GM23338 (cell line): ENCODE measurements at regions not wholly inside any gene's neighbourhood (a gene's known extent, or its start where the extent isn't known, plus 50 kb on each side); places are given as distances from the start of the nearest gene placed in this dataset.
"Not testable (repeated sequence)": the region's sequence is repeated elsewhere in the genome, so short reads cannot be mapped to it uniquely, and the experiment has no call there.

ENCODE experiments used
- CREB1 ChIP-seq: fragments of 250-450 bp; sonication (Bioruptor Pico); IDR thresholded peaks from 2 replicates; pipeline ENCODE4 v1.5.0; 2020; ENCODE audit warnings: low read depth, mild to moderate bottlenecking, moderate library complexity
- EZH2 ChIP-seq: fragments of 200-600 bp; sonication (generic); IDR thresholded peaks from one replicate; pipeline ENCODE4 v1.8.0; 2017; ENCODE audit warnings: antibody characterized with exemption, mild to moderate bottlenecking, low read depth; ENCODE audit not compliant: unreplicated experiment
- EZH2phosphoT487 ChIP-seq: fragments of 200-600 bp; sonication (generic); IDR thresholded peaks from one replicate; pipeline ENCODE4 v1.8.1; 2018; ENCODE audit warnings: antibody characterized with exemption; ENCODE audit not compliant: unreplicated experiment
- JUNB ChIP-seq: IDR thresholded peaks from one replicate; pipeline ENCODE4 v1.6.1; 2016; ENCODE audit warnings: antibody characterized with exemption; ENCODE audit not compliant: unreplicated experiment
- NANOG ChIP-seq: IDR thresholded peaks from 2 replicates; pipeline ENCODE4 v1.6.1; 2016; ENCODE audit warnings: antibody characterized with exemption, borderline replicate concordance
- POLR2AphosphoS5 ChIP-seq: IDR thresholded peaks from 2 replicates; pipeline ENCODE4 v1.6.1; 2016; ENCODE audit warnings: antibody characterized with exemption, low read depth
- STAT1 ChIP-seq: IDR thresholded peaks from one replicate; pipeline ENCODE4 v1.6.1; 2016; ENCODE audit warnings: antibody characterized with exemption; ENCODE audit not compliant: unreplicated experiment
- ZNF114 ChIP-seq: fragments of 250-450 bp; sonication (Bioruptor Pico); IDR thresholded peaks from 2 replicates; pipeline ENCODE4 v1.5.0; 2020; ENCODE audit warnings: mild to moderate bottlenecking, moderate library complexity
- ZNF331 ChIP-seq: fragments of 250-450 bp; sonication (Bioruptor Pico); IDR thresholded peaks from 2 replicates; pipeline ENCODE4 v1.5.0; 2020; ENCODE audit warnings: low read depth, mild to moderate bottlenecking, moderate library complexity
- TF ChIP-seq, protein P1 (sequence below), 2 experiments: fragments of 200-600 bp in 1 of 2; sonication (generic) in 1 of 2; conservative IDR thresholded peaks; 2 replicates each; pipeline versions ENCODE4 v1.5.1 to v1.6.1; 2016 to 2017; ENCODE audit warnings: antibody characterized with exemption in 2 of 2, low read depth in 2 of 2, mild to moderate bottlenecking in 2 of 2, moderate library complexity in 1 of 2
- TF ChIP-seq, protein P2 (sequence below): IDR thresholded peaks from one replicate; pipeline ENCODE4 v1.6.1; 2018; ENCODE audit warnings: antibody characterized with exemption; ENCODE audit not compliant: unreplicated experiment
- TF ChIP-seq, protein P3 (sequence below): IDR thresholded peaks from 2 replicates; pipeline ENCODE4 v1.6.1; 2016; ENCODE audit warnings: antibody characterized with exemption
- TF ChIP-seq, protein P4 (sequence below): fragments of 250-450 bp; sonication (Bioruptor Pico); IDR thresholded peaks from 2 replicates; pipeline ENCODE4 v1.5.0; 2020; ENCODE audit warnings: mild to moderate bottlenecking, moderate library complexity

DNA sequence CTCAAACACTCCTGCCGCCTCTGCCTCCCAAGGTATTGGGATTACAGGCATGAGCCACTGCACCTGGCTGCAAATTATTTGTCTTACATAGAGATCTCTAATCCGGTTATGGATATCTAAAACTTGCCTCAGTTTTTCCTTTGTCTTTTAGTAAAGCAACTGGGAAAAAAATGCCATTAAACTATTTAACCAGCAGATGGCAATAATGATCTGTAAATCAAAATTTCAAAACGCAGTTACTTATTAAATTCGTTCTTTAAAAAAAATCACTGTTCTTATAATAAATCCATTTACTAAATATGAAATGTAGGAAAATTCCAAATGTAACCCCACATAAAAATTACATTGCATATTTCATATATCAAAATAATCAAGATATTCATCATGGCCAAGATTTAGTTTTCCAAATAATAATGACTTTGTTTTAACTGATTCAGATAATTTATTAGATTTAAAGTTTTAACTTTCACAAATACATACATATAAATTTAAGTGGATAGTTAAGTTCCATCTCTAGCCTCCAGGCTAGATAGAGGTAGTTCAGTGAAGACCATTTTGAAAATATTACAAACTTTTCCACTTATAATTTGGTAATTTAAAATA lies 125.8 kb downstream of the KBTBD2 start:
- TF ChIP-seq, protein P1, sequence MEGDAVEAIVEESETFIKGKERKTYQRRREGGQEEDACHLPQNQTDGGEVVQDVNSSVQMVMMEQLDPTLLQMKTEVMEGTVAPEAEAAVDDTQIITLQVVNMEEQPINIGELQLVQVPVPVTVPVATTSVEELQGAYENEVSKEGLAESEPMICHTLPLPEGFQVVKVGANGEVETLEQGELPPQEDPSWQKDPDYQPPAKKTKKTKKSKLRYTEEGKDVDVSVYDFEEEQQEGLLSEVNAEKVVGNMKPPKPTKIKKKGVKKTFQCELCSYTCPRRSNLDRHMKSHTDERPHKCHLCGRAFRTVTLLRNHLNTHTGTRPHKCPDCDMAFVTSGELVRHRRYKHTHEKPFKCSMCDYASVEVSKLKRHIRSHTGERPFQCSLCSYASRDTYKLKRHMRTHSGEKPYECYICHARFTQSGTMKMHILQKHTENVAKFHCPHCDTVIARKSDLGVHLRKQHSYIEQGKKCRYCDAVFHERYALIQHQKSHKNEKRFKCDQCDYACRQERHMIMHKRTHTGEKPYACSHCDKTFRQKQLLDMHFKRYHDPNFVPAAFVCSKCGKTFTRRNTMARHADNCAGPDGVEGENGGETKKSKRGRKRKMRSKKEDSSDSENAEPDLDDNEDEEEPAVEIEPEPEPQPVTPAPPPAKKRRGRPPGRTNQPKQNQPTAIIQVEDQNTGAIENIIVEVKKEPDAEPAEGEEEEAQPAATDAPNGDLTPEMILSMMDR (conservative IDR thresholded peaks at IDR 0.05; ENCODE audit: low read depth in 2 of 2) = peak in 1 of 2 experiments; percentile 66; a peak in 3 of 4 replicates
- not testable (repeated sequence) for TF ChIP-seq JUNB; EZH2; EZH2phosphoT487; CREB1 (CRISPR knock-in tag); POLR2AphosphoS5; ZNF114; ZNF331; NANOG; STAT1
- TF ChIP-seq, protein P2, sequence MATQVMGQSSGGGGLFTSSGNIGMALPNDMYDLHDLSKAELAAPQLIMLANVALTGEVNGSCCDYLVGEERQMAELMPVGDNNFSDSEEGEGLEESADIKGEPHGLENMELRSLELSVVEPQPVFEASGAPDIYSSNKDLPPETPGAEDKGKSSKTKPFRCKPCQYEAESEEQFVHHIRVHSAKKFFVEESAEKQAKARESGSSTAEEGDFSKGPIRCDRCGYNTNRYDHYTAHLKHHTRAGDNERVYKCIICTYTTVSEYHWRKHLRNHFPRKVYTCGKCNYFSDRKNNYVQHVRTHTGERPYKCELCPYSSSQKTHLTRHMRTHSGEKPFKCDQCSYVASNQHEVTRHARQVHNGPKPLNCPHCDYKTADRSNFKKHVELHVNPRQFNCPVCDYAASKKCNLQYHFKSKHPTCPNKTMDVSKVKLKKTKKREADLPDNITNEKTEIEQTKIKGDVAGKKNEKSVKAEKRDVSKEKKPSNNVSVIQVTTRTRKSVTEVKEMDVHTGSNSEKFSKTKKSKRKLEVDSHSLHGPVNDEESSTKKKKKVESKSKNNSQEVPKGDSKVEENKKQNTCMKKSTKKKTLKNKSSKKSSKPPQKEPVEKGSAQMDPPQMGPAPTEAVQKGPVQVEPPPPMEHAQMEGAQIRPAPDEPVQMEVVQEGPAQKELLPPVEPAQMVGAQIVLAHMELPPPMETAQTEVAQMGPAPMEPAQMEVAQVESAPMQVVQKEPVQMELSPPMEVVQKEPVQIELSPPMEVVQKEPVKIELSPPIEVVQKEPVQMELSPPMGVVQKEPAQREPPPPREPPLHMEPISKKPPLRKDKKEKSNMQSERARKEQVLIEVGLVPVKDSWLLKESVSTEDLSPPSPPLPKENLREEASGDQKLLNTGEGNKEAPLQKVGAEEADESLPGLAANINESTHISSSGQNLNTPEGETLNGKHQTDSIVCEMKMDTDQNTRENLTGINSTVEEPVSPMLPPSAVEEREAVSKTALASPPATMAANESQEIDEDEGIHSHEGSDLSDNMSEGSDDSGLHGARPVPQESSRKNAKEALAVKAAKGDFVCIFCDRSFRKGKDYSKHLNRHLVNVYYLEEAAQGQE = not testable (repeated sequence)
- TF ChIP-seq, protein P3, sequence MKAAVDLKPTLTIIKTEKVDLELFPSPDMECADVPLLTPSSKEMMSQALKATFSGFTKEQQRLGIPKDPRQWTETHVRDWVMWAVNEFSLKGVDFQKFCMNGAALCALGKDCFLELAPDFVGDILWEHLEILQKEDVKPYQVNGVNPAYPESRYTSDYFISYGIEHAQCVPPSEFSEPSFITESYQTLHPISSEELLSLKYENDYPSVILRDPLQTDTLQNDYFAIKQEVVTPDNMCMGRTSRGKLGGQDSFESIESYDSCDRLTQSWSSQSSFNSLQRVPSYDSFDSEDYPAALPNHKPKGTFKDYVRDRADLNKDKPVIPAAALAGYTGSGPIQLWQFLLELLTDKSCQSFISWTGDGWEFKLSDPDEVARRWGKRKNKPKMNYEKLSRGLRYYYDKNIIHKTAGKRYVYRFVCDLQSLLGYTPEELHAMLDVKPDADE = not testable (repeated sequence)
- TF ChIP-seq, protein P4, sequence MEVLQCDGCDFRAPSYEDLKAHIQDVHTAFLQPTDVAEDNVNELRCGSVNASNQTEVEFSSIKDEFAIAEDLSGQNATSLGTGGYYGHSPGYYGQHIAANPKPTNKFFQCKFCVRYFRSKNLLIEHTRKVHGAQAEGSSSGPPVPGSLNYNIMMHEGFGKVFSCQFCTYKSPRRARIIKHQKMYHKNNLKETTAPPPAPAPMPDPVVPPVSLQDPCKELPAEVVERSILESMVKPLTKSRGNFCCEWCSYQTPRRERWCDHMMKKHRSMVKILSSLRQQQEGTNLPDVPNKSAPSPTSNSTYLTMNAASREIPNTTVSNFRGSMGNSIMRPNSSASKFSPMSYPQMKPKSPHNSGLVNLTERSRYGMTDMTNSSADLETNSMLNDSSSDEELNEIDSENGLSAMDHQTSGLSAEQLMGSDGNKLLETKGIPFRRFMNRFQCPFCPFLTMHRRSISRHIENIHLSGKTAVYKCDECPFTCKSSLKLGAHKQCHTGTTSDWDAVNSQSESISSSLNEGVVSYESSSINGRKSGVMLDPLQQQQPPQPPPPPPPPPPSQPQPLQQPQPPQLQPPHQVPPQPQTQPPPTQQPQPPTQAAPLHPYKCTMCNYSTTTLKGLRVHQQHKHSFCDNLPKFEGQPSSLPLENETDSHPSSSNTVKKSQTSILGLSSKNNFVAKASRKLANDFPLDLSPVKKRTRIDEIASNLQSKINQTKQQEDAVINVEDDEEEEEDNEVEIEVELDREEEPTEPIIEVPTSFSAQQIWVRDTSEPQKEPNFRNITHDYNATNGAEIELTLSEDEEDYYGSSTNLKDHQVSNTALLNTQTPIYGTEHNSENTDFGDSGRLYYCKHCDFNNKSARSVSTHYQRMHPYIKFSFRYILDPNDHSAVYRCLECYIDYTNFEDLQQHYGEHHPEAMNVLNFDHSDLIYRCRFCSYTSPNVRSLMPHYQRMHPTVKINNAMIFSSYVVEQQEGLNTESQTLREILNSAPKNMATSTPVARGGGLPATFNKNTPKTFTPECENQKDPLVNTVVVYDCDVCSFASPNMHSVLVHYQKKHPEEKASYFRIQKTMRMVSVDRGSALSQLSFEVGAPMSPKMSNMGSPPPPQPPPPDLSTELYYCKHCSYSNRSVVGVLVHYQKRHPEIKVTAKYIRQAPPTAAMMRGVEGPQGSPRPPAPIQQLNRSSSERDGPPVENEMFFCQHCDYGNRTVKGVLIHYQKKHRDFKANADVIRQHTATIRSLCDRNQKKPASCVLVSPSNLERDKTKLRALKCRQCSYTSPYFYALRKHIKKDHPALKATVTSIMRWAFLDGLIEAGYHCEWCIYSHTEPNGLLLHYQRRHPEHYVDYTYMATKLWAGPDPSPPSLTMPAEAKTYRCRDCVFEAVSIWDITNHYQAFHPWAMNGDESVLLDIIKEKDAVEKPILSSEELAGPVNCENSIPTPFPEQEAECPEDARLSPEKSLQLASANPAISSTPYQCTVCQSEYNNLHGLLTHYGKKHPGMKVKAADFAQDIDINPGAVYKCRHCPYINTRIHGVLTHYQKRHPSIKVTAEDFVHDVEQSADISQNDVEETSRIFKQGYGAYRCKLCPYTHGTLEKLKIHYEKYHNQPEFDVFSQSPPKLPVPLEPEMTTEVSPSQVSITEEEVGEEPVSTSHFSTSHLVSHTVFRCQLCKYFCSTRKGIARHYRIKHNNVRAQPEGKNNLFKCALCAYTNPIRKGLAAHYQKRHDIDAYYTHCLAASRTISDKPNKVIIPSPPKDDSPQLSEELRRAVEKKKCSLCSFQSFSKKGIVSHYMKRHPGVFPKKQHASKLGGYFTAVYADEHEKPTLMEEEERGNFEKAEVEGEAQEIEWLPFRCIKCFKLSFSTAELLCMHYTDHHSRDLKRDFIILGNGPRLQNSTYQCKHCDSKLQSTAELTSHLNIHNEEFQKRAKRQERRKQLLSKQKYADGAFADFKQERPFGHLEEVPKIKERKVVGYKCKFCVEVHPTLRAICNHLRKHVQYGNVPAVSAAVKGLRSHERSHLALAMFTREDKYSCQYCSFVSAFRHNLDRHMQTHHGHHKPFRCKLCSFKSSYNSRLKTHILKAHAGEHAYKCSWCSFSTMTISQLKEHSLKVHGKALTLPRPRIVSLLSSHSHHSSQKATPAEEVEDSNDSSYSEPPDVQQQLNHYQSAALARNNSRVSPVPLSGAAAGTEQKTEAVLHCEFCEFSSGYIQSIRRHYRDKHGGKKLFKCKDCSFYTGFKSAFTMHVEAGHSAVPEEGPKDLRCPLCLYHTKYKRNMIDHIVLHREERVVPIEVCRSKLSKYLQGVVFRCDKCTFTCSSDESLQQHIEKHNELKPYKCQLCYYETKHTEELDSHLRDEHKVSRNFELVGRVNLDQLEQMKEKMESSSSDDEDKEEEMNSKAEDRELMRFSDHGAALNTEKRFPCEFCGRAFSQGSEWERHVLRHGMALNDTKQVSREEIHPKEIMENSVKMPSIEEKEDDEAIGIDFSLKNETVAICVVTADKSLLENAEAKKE (CRISPR knock-in tag) = not testable (repeated sequence)
